WERI-Rb-1 (cell line): ENCODE measurements at regions not wholly inside any gene's neighbourhood (a gene's known extent, or its start where the extent isn't known, plus 50 kb on each side); places are given as distances from the start of the nearest gene placed in this dataset.
A peak's percentile ranks its signal among the peaks of the same experiment; 100 is the strongest.

ENCODE experiments used
- DNase-seq: peaks from one replicate; pipeline ENCODE4 v3.0.0-alpha.2; 2020
- H3K27ac ChIP-seq: fragments of 250-450 bp; sonication (Bioruptor Pico); 2 replicates; pipeline ENCODE4 v1.5.1; 2020; ENCODE audit warnings: mild to moderate bottlenecking, moderate library complexity
- H3K27me3 ChIP-seq: fragments of 250-450 bp; sonication (Bioruptor Pico); 2 replicates; pipeline ENCODE4 v1.5.1; 2021; ENCODE audit warnings: mild to moderate bottlenecking, low read depth, moderate library complexity; ENCODE audit not compliant: insufficient read depth, severe bottlenecking
- H3K36me3 ChIP-seq: fragments of 250-450 bp; sonication (Bioruptor Pico); 2 replicates; pipeline ENCODE4 v1.5.1; 2020; ENCODE audit warnings: mild to moderate bottlenecking, moderate library complexity
- H3K4me3 ChIP-seq: 2 replicates; pipeline ENCODE4 v1.5.1; 2011; ENCODE audit warnings: low read depth, mild to moderate bottlenecking, control low read depth, low read length
- H3K9me3 ChIP-seq: fragments of 250-450 bp; sonication (Bioruptor Pico); 2 replicates; pipeline ENCODE4 v1.5.1; 2021; ENCODE audit warnings: mild to moderate bottlenecking, moderate library complexity; ENCODE audit not compliant: severe bottlenecking
- TF ChIP-seq, protein P1 (sequence below): IDR thresholded peaks from 2 replicates; pipeline ENCODE4 v1.5.1; 2011; ENCODE audit warnings: low read depth, mild to moderate bottlenecking, control low read depth, inconsistent platforms, low read length

DNA sequence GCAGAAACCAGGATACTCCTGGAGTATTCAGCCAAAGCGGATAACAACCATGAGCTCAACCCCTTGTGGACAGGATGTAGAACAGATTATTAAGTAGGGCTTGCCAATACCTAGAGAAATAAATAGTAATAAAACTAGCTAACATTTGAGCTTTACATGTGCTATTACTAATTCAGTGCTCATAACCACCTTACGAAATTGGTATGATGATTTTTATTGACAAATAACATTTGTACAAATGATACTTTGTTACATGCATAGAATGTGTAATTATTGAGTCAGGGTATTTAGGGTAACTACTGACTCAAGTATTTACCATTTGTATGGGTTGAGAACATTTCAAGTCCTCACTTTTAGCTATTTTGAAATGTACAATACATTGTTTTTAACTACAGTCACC lies 287.9 kb downstream of the CDC5L start:
- TF ChIP-seq, protein P1, sequence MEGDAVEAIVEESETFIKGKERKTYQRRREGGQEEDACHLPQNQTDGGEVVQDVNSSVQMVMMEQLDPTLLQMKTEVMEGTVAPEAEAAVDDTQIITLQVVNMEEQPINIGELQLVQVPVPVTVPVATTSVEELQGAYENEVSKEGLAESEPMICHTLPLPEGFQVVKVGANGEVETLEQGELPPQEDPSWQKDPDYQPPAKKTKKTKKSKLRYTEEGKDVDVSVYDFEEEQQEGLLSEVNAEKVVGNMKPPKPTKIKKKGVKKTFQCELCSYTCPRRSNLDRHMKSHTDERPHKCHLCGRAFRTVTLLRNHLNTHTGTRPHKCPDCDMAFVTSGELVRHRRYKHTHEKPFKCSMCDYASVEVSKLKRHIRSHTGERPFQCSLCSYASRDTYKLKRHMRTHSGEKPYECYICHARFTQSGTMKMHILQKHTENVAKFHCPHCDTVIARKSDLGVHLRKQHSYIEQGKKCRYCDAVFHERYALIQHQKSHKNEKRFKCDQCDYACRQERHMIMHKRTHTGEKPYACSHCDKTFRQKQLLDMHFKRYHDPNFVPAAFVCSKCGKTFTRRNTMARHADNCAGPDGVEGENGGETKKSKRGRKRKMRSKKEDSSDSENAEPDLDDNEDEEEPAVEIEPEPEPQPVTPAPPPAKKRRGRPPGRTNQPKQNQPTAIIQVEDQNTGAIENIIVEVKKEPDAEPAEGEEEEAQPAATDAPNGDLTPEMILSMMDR = no peak
- Histone ChIP-seq H3K4me3 (no peak overlapping the region), H3K36me3 (no peaks in the 10 kb centered on the region), H3K9me3 (no peaks in the 10 kb centered on the region), H3K27ac (peak overlapping the region; percentile 95), H3K27me3 (no peaks in the 10 kb centered on the region)
- no peak for DNase-seq

DNA sequence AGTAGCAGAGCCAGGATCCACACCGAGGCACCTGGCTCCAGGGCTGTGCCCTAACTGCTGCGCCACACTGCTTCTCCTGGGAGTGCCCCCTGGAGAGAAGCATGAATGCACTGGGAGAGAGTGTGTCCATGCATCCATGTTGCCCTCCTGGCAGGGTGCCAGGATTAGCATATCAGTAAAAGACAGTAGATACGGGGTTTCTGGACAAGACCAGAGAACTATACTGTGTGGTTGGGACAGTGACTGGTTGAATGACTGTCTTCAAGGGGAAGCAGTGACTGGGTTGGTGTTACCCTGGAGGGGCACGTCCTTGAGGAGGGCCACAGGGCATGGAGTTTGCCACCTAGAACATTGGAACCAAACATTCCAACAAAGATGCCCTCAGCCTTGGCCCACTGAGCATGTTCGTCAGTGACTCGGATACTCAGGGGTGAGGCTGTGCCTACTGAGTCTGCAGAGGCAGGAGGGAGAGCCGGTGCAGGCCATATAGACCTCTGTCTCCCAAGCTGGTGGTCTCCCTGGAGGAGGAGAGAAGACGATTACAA lies 288.8 kb downstream of the CDC5L start:
- Histone ChIP-seq H3K27me3 (no peaks in the 10 kb centered on the region), H3K4me3 (no peak overlapping the region), H3K36me3 (no peaks in the 10 kb centered on the region), H3K27ac (peak overlapping the region; percentile 95), H3K9me3 (no peaks in the 10 kb centered on the region)
- TF ChIP-seq, protein P1 = no peak
- DNase-seq = no peak

DNA sequence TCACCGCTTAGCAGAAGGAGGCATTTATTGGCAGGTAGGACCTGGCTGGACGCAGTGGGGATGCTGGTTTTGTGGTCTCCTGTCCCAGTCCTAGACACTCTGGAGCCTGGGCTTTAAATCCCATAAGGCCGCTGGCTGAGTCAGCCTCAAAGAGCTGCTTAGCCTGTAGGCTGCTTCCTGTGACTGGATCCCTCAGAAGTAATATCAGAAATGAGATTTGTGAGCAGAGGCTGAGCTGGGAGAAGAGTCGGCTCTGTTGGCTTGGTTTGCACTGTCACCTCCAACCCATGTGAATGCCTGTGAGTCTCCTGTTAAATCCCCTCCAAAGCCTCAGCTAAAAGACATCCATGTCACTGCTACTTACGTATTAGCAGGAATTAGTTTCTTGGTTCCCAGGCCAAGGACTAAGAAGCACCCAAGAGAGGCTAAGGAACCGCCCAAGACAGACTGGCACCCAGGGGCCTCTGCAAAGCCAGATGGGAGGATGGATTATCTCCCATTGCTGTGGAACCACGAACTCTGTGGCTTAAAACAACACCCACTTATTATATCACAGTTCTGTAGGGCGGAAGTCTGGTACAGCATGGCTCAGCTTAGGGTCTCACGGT lies 289.4 kb downstream of the CDC5L start:
- H3K4me3 ChIP-seq = no peak overlapping the region; the same call in 1 of the 2 replicates
- peak; percentile 98 for DNase-seq
- no peaks in the 10 kb centered on the region for H3K27me3 ChIP-seq
- peak overlapping the region; percentile 95 for H3K27ac ChIP-seq
- H3K9me3 ChIP-seq = no peaks in the 10 kb centered on the region
- TF ChIP-seq, protein P1 = no peak
- H3K36me3 ChIP-seq = no peaks in the 10 kb centered on the region

DNA sequence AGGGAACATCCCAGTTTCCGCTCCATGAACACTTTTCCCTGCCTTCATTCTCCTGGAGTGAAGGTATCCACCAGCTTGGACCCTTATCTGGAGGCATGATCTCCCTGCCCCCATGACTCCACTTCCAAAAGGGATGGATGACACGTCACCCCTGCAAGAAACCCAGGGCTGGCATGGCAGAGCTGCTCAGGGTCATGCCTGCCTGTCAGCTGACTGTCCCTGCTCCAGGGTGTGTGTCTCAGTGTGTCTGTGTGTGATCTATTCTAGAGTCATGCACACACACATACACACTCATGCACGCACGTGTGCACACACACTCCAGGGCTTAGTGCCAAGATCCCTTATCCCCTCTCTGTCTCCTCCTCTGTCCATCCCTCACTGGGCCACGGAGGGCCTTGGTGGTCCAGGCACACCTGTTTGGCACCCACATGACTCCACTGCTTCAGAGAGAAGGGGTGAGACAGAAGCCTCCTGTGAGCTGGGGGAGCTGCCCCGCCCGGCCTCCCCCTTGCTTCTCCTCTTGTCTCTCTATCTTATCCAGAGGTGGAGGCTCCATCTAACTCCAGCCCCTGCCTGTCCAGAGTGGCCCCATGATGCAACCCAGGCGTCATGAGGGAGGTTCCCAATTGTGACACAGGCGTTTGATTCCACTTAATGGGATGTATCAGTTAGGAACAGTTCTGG lies 290.9 kb downstream of the CDC5L start:
- TF ChIP-seq, protein P1 = no peak
- H3K27ac ChIP-seq = peak overlapping the region; percentile 95
- no peaks in the 10 kb centered on the region for H3K36me3 ChIP-seq
- no peaks in the 10 kb centered on the region for H3K27me3 ChIP-seq
- no peak for DNase-seq
- H3K9me3 ChIP-seq = no peaks in the 10 kb centered on the region
- H3K4me3 ChIP-seq = no peak overlapping the region

DNA sequence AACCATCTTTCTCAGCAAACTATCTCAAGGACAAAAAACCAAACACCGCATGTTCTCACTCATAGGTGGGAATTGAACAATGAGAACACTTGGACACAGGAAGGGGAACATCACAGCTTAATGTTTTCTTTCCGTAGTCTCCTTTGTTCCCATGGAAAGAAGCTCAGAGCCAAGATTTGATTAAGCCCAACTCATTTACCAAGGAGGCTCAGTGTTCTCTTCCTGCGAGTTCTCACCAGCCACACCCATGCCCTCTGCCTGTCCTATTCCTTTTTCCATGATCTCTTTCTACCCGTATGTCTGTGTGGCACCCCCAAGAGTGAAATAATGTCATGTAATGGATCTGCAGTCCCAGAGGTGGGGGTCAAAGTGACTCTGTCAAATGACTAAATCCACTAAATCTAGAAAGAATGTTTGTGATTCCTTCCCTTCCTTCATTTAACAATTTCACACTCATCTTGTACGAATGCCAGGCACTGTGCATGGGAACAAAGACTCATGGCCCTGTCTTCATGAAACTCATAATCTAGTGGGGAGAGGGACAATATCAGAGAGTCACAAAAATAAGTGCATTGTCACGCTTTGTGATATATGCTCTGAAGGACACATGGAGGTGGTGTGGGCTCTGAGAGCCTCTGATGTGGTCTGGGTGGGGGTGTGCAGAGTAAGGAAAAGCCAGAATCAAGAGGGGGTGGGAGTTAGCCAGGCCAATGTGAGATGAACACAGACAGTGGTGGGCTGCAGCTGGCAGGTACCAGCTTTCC lies 292.1 kb downstream of the CDC5L start:
- Histone ChIP-seq H3K27me3 (no peaks in the 10 kb centered on the region), H3K27ac (peak overlapping the region; percentile 95), H3K4me3 (no peak overlapping the region), H3K36me3 (no peaks in the 10 kb centered on the region), H3K9me3 (no peaks in the 10 kb centered on the region)
- TF ChIP-seq, protein P1 = no peak
- DNase-seq = no peak
